22Rv1 (cell line): ENCODE measurements at regions not wholly inside any gene's neighbourhood (a gene's known extent, or its start where the extent isn't known, plus 50 kb on each side); places are given as distances from the start of the nearest gene placed in this dataset.

Experiments used
- H3K27ac ChIP-seq: fragments of 450-650 bp; 2 replicates; pipeline ENCODE4 v1.5.1; 2017
- CTCF ChIP-seq: fragments of 450-650 bp; IDR thresholded peaks from 2 replicates; pipeline ENCODE4 v1.5.1; 2017; ENCODE audit warnings: mild to moderate bottlenecking
- ZFX ChIP-seq: fragments of 450-650 bp; IDR thresholded peaks from 2 replicates; pipeline ENCODE4 v1.6.1; 2017; ENCODE audit warnings: antibody characterized with exemption, borderline replicate concordance

GRCh38 chr4:180567080-180567479, 1676.1 kb upstream of the TENM3 start:
- H3K27ac ChIP-seq = no peak overlapping the region
- TF ChIP-seq ZFX (no peak), CTCF (no peak)

- no peak for TF ChIP-seq ZFX
- TF ChIP-seq CTCF = no peak
- H3K27ac ChIP-seq = no peak overlapping the region
These were observed 1671.6 kb upstream of the TENM3 start for GRCh38 chr4:180571516-180572055.

- no peak overlapping the region for H3K27ac ChIP-seq
- TF ChIP-seq CTCF = no peak
- TF ChIP-seq ZFX = no peak
These were observed 1665.0 kb upstream of the TENM3 start for GRCh38 chr4:180578175-180578574.

- no peak for TF ChIP-seq CTCF
- no peak for TF ChIP-seq ZFX
- no peak overlapping the region for H3K27ac ChIP-seq
These were observed 1662.1 kb upstream of the TENM3 start for GRCh38 chr4:180581061-180581460.

- no peak for TF ChIP-seq ZFX
- peak; percentile 18; the same call in 1 of the 2 replicates for TF ChIP-seq CTCF
- H3K27ac ChIP-seq = no peak overlapping the region
These were observed 1655.8 kb upstream of the TENM3 start for GRCh38 chr4:180587379-180587778.

GRCh38 chr4:180589575-180589974, 1653.6 kb upstream of the TENM3 start:
- H3K27ac ChIP-seq = no peak overlapping the region
- TF ChIP-seq ZFX = no peak
- no peak for TF ChIP-seq CTCF

GRCh38 chr4:180596888-180597483, 1646.2 kb upstream of the TENM3 start:
- no peak overlapping the region for H3K27ac ChIP-seq
- no peak for TF ChIP-seq ZFX
- no peak for TF ChIP-seq CTCF
